WTC11 (cell line): ENCODE measurements at regions not wholly inside any gene's neighbourhood (a gene's known extent, or its start where the extent isn't known, plus 50 kb on each side); places are given as distances from the start of the nearest gene placed in this dataset.

Experiments
- ATAC-seq: fragments of 200-7000 bp; cut with Tn5 transposase; 2 replicates; pipeline ENCODE4 v1.10.0; 2021; ENCODE audit warnings: mild to moderate bottlenecking, moderate library complexity
- CTCF ChIA-PET: fragments of 300-600 bp; sonication (Branson Sonifier 250); formaldehyde crosslinking; loops from one replicate; lab custom pipeline; 2021; ENCODE audit warnings: antibody characterized with exemption; lab: Charles Lee
- POLR2A ChIA-PET: fragments of 350-600 bp; sonication (Branson Sonifier 250); formaldehyde crosslinking; loops from one replicate; lab custom pipeline; 2021; ENCODE audit warnings: antibody characterized with exemption; lab: Charles Lee
- DNase-seq: peaks from one replicate; pipeline ENCODE4 v3.0.0; 2021; ENCODE audit warnings: low spot score
- H3K27ac Mint-ChIP-seq: 2 replicates; pipeline ENCODE4 v1.8.0; 2021; ENCODE audit warnings: mixed read lengths
- H3K27me3 Mint-ChIP-seq: 2 replicates; pipeline ENCODE4 v1.8.0; 2021; ENCODE audit warnings: low read depth, mild to moderate bottlenecking, moderate library complexity, mixed read lengths
- H3K36me3 Mint-ChIP-seq: 2 replicates; pipeline ENCODE4 v1.8.0; 2021; ENCODE audit warnings: mixed read lengths
- H3K4me1 Mint-ChIP-seq: 2 replicates; pipeline ENCODE4 v1.8.0; 2022; ENCODE audit warnings: mixed read lengths
- H3K4me3 Mint-ChIP-seq: 2 replicates; pipeline ENCODE4 v1.8.0; 2021; ENCODE audit warnings: mild to moderate bottlenecking, moderate library complexity, mixed read lengths
- H3K9me3 Mint-ChIP-seq: 2 replicates; pipeline ENCODE4 v1.8.0; 2021; ENCODE audit warnings: mixed read lengths
- ARID4B ChIP-seq: sonication (generic); formaldehyde crosslinking; IDR thresholded peaks from 2 replicates; pipeline ENCODE4 v1.8.0; 2023; ENCODE audit warnings: missing genetic modification reagents, mild to moderate bottlenecking, borderline replicate concordance
- CTCF ChIP-seq: fragments of 200-600 bp; IDR thresholded peaks from 2 replicates; pipeline ENCODE4 v1.8.0; 2022; ENCODE audit warnings: antibody characterized with exemption
- E2F5 ChIP-seq: sonication (generic); formaldehyde crosslinking; IDR thresholded peaks from 2 replicates; pipeline ENCODE4 v1.8.1; 2022; ENCODE audit warnings: mild to moderate bottlenecking, moderate library complexity, missing genetic modification reagents
- KAT7 ChIP-seq: sonication (generic); formaldehyde crosslinking; IDR thresholded peaks from 2 replicates; pipeline ENCODE4 v1.8.1; 2023; ENCODE audit warnings: missing genetic modification reagents, mild to moderate bottlenecking, borderline replicate concordance
- NFATC4 ChIP-seq: fragments of 250-450 bp; sonication (Bioruptor Pico); IDR thresholded peaks from 2 replicates; pipeline ENCODE4 v1.9.0; 2021; ENCODE audit warnings: mild to moderate bottlenecking
- NFE2L1 ChIP-seq: sonication (generic); formaldehyde crosslinking; IDR thresholded peaks from 2 replicates; pipeline ENCODE4 v1.8.1; 2023; ENCODE audit warnings: missing genetic modification reagents
- NR3C1 ChIP-seq: sonication (generic); formaldehyde crosslinking; conservative IDR thresholded peaks from 2 replicates; pipeline ENCODE4 v1.8.1; 2023; ENCODE audit warnings: low read depth, mild to moderate bottlenecking, missing genetic modification reagents
- PRDM15 ChIP-seq: sonication (generic); formaldehyde crosslinking; IDR thresholded peaks from 2 replicates; pipeline ENCODE4 v1.8.0; 2022; ENCODE audit warnings: missing genetic modification reagents
- SMAD3 ChIP-seq: sonication (generic); formaldehyde crosslinking; IDR thresholded peaks from 2 replicates; pipeline ENCODE4 v1.8.0; 2022; ENCODE audit warnings: missing genetic modification reagents, mild to moderate bottlenecking, borderline replicate concordance
- TCF7 ChIP-seq: sonication (generic); formaldehyde crosslinking; IDR thresholded peaks from 2 replicates; pipeline ENCODE4 v1.8.0; 2022; ENCODE audit warnings: mild to moderate bottlenecking, low read depth, missing genetic modification reagents, moderate library complexity
- TP53 ChIP-seq: sonication (generic); formaldehyde crosslinking; IDR thresholded peaks from 2 replicates; pipeline ENCODE4 v1.8.1; 2023; ENCODE audit warnings: mild to moderate bottlenecking, missing genetic modification reagents
- ZBTB43 ChIP-seq: sonication (generic); formaldehyde crosslinking; IDR thresholded peaks from 2 replicates; pipeline ENCODE4 v1.8.1; 2023; ENCODE audit warnings: mild to moderate bottlenecking, missing genetic modification reagents
- ZNF138 ChIP-seq: sonication (generic); formaldehyde crosslinking; conservative IDR thresholded peaks from 2 replicates; pipeline ENCODE4 v1.8.1; 2022; ENCODE audit warnings: mild to moderate bottlenecking, moderate library complexity, missing genetic modification reagents
- ZNF219 ChIP-seq: sonication (generic); formaldehyde crosslinking; IDR thresholded peaks from 2 replicates; pipeline ENCODE4 v1.8.0; 2023; ENCODE audit warnings: missing genetic modification reagents, mild to moderate bottlenecking, borderline replicate concordance
- TF ChIP-seq, protein P1 (sequence below): sonication (generic); formaldehyde crosslinking; IDR thresholded peaks from 2 replicates; pipeline ENCODE4 v1.8.0; 2023; ENCODE audit warnings: mild to moderate bottlenecking, missing genetic modification reagents
- TF ChIP-seq, protein P2 (sequence below): sonication (generic); formaldehyde crosslinking; IDR thresholded peaks from 2 replicates; pipeline ENCODE4 v1.8.0; 2022; ENCODE audit warnings: mild to moderate bottlenecking, missing genetic modification reagents
- TF ChIP-seq, protein P3 (sequence below): sonication (generic); formaldehyde crosslinking; IDR thresholded peaks from 2 replicates; pipeline ENCODE4 v1.8.1; 2023; ENCODE audit warnings: mild to moderate bottlenecking, missing genetic modification reagents, moderate library complexity

GRCh38 chr12:90166671-90167070 lies 458.0 kb upstream of the ATP2B1 start:
- no peaks in the 10 kb centered on the region for H3K27me3 Mint-ChIP-seq
- H3K27ac Mint-ChIP-seq: no peak overlapping the region
- no peak overlapping the region for H3K4me3 Mint-ChIP-seq
- no peak for TF ChIP-seq ZBTB43
- no peak for TF ChIP-seq SMAD3 (CRISPR knock-in tag)
- TF ChIP-seq TCF7 (CRISPR knock-in tag): no peak
- no peak for TF ChIP-seq ARID4B (CRISPR knock-in tag)
- TF ChIP-seq, protein P1, sequence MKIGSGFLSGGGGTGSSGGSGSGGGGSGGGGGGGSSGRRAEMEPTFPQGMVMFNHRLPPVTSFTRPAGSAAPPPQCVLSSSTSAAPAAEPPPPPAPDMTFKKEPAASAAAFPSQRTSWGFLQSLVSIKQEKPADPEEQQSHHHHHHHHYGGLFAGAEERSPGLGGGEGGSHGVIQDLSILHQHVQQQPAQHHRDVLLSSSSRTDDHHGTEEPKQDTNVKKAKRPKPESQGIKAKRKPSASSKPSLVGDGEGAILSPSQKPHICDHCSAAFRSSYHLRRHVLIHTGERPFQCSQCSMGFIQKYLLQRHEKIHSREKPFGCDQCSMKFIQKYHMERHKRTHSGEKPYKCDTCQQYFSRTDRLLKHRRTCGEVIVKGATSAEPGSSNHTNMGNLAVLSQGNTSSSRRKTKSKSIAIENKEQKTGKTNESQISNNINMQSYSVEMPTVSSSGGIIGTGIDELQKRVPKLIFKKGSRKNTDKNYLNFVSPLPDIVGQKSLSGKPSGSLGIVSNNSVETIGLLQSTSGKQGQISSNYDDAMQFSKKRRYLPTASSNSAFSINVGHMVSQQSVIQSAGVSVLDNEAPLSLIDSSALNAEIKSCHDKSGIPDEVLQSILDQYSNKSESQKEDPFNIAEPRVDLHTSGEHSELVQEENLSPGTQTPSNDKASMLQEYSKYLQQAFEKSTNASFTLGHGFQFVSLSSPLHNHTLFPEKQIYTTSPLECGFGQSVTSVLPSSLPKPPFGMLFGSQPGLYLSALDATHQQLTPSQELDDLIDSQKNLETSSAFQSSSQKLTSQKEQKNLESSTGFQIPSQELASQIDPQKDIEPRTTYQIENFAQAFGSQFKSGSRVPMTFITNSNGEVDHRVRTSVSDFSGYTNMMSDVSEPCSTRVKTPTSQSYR: no peak
- no peak for TF ChIP-seq ZNF219 (CRISPR knock-in tag)
- H3K9me3 Mint-ChIP-seq: peaks cover 13% of the 10 kb centered on the region
- ATAC-seq (no peak), DNase-seq (no peak)
- H3K4me1 Mint-ChIP-seq: peaks cover 10% of the 10 kb centered on the region
- peaks cover 7% of the 10 kb centered on the region; the same call in 1 of the 2 replicates for H3K36me3 Mint-ChIP-seq
- POLR2A ChIA-PET: no interaction called here
- CTCF ChIA-PET: no interaction called here

DNA sequence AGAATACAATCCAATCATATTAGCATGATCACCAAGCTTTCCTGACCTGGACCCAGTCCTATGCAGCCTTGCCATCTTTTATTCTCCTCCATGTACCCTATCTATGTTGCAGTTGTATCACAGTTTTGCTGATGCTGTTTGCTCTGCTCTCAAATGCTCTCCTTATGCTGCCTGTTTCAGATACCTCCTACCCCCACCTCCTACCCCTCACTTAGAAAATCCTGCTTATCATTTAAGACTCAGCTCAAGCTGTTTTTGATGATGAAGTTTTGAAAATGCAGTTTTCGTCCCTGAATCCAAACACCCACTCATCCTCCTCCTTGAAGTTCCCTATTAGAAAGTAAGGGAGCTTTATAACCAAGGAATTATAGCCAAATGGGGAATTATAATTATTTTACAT lies 457.4 kb upstream of the ATP2B1 start:
- H3K27me3 Mint-ChIP-seq: no peaks in the 10 kb centered on the region
- H3K36me3 Mint-ChIP-seq: peaks cover 9% of the 10 kb centered on the region; the same call in 1 of the 2 replicates
- CTCF ChIA-PET: no interaction called here
- DNase-seq (no peak), ATAC-seq (no peak)
- H3K9me3 Mint-ChIP-seq: peaks cover 19% of the 10 kb centered on the region
- H3K27ac Mint-ChIP-seq: no peak overlapping the region
- no peak overlapping the region for H3K4me3 Mint-ChIP-seq
- POLR2A ChIA-PET: no interaction called here
- peaks cover 10% of the 10 kb centered on the region for H3K4me1 Mint-ChIP-seq
- TF ChIP-seq E2F5 (CRISPR knock-in tag) (no peak), PRDM15 (no peak), CTCF (no peak), NFE2L1 (CRISPR knock-in tag) (no peak), TP53 (CRISPR knock-in tag) (no peak), KAT7 (CRISPR knock-in tag) (no peak), TCF7 (CRISPR knock-in tag) (no peak), NR3C1 (CRISPR knock-in tag) (no peak), NFATC4 (CRISPR knock-in tag) (no peak), ZNF138 (CRISPR knock-in tag) (no peak)
- TF ChIP-seq, protein P2, sequence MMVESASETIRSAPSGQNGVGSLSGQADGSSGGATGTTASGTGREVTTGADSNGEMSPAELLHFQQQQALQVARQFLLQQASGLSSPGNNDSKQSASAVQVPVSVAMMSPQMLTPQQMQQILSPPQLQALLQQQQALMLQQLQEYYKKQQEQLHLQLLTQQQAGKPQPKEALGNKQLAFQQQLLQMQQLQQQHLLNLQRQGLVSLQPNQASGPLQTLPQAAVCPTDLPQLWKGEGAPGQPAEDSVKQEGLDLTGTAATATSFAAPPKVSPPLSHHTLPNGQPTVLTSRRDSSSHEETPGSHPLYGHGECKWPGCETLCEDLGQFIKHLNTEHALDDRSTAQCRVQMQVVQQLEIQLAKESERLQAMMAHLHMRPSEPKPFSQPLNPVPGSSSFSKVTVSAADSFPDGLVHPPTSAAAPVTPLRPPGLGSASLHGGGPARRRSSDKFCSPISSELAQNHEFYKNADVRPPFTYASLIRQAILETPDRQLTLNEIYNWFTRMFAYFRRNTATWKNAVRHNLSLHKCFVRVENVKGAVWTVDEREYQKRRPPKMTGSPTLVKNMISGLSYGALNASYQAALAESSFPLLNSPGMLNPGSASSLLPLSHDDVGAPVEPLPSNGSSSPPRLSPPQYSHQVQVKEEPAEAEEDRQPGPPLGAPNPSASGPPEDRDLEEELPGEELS (CRISPR knock-in tag): no peak
- TF ChIP-seq, protein P3, sequence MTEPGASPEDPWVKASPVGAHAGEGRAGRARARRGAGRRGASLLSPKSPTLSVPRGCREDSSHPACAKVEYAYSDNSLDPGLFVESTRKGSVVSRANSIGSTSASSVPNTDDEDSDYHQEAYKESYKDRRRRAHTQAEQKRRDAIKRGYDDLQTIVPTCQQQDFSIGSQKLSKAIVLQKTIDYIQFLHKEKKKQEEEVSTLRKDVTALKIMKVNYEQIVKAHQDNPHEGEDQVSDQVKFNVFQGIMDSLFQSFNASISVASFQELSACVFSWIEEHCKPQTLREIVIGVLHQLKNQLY (CRISPR knock-in tag): no peak
